WTC11 (cell line): ENCODE measurements at regions not wholly inside any gene's neighbourhood (a gene's known extent, or its start where the extent isn't known, plus 50 kb on each side); places are given as distances from the start of the nearest gene placed in this dataset.
A peak's percentile ranks its signal among the peaks of the same experiment; 100 is the strongest.

Source experiments
- ATAC-seq: fragments of 200-7000 bp; cut with Tn5 transposase; 2 replicates; pipeline ENCODE4 v1.10.0; 2021; ENCODE audit warnings: mild to moderate bottlenecking, moderate library complexity
- CTCF ChIA-PET: fragments of 300-600 bp; sonication (Branson Sonifier 250); formaldehyde crosslinking; loops from one replicate; lab custom pipeline; 2021; ENCODE audit warnings: antibody characterized with exemption; lab: Charles Lee
- POLR2A ChIA-PET: fragments of 350-600 bp; sonication (Branson Sonifier 250); formaldehyde crosslinking; loops from one replicate; lab custom pipeline; 2021; ENCODE audit warnings: antibody characterized with exemption; lab: Charles Lee
- DNase-seq: peaks from one replicate; pipeline ENCODE4 v3.0.0; 2021; ENCODE audit warnings: low spot score
- H3K27ac Mint-ChIP-seq: 2 replicates; pipeline ENCODE4 v1.8.0; 2021; ENCODE audit warnings: mixed read lengths
- H3K27me3 Mint-ChIP-seq: 2 replicates; pipeline ENCODE4 v1.8.0; 2021; ENCODE audit warnings: low read depth, mild to moderate bottlenecking, moderate library complexity, mixed read lengths
- H3K36me3 Mint-ChIP-seq: 2 replicates; pipeline ENCODE4 v1.8.0; 2021; ENCODE audit warnings: mixed read lengths
- H3K4me1 Mint-ChIP-seq: 2 replicates; pipeline ENCODE4 v1.8.0; 2022; ENCODE audit warnings: mixed read lengths
- H3K4me3 Mint-ChIP-seq: 2 replicates; pipeline ENCODE4 v1.8.0; 2021; ENCODE audit warnings: mild to moderate bottlenecking, moderate library complexity, mixed read lengths
- H3K9me3 Mint-ChIP-seq: 2 replicates; pipeline ENCODE4 v1.8.0; 2021; ENCODE audit warnings: mixed read lengths
- AR ChIP-seq: fragments of 250-450 bp; sonication (Bioruptor Pico); IDR thresholded peaks from 2 replicates; pipeline ENCODE4 v1.9.0; 2021; ENCODE audit warnings: mild to moderate bottlenecking
- CBFB ChIP-seq: sonication (generic); formaldehyde crosslinking; IDR thresholded peaks from 2 replicates; pipeline ENCODE4 v1.8.1; 2022; ENCODE audit warnings: mild to moderate bottlenecking, low read depth, missing genetic modification reagents
- CTCF ChIP-seq: fragments of 200-600 bp; IDR thresholded peaks from 2 replicates; pipeline ENCODE4 v1.8.0; 2022; ENCODE audit warnings: antibody characterized with exemption
- ELF4 ChIP-seq: sonication (generic); formaldehyde crosslinking; IDR thresholded peaks from 2 replicates; pipeline ENCODE4 v1.8.1; 2022; ENCODE audit warnings: low read depth, mild to moderate bottlenecking, moderate library complexity, missing genetic modification reagents
- EMX1 ChIP-seq: fragments of 250-450 bp; sonication (Bioruptor Pico); IDR thresholded peaks from 2 replicates; pipeline ENCODE4 v1.8.0; 2021; ENCODE audit warnings: mild to moderate bottlenecking
- ETV6 ChIP-seq: sonication (generic); formaldehyde crosslinking; IDR thresholded peaks from 2 replicates; pipeline ENCODE4 v1.8.1; 2022; ENCODE audit warnings: mild to moderate bottlenecking, missing genetic modification reagents
- FOXJ3 ChIP-seq: sonication (generic); formaldehyde crosslinking; IDR thresholded peaks from 2 replicates; pipeline ENCODE4 v1.9.0; 2021; ENCODE audit warnings: missing genetic modification reagents, mild to moderate bottlenecking, borderline replicate concordance
- JUN ChIP-seq: sonication (generic); formaldehyde crosslinking; IDR thresholded peaks from 2 replicates; pipeline ENCODE4 v1.8.0; 2023; ENCODE audit warnings: mild to moderate bottlenecking, missing genetic modification reagents
- MYBL2 ChIP-seq: sonication (generic); formaldehyde crosslinking; IDR thresholded peaks from 2 replicates; pipeline ENCODE4 v1.8.1; 2023; ENCODE audit warnings: mild to moderate bottlenecking, moderate library complexity, missing genetic modification reagents
- NFATC4 ChIP-seq: fragments of 250-450 bp; sonication (Bioruptor Pico); IDR thresholded peaks from 2 replicates; pipeline ENCODE4 v1.9.0; 2021; ENCODE audit warnings: mild to moderate bottlenecking
- NR2C2 ChIP-seq: sonication (generic); formaldehyde crosslinking; IDR thresholded peaks from 2 replicates; pipeline ENCODE4 v1.8.0; 2022; ENCODE audit warnings: mild to moderate bottlenecking, missing genetic modification reagents
- OVOL2 ChIP-seq: fragments of 250-450 bp; sonication (Bioruptor Pico); IDR thresholded peaks from 2 replicates; pipeline ENCODE4 v1.9.0; 2021; ENCODE audit warnings: mild to moderate bottlenecking, borderline replicate concordance
- STAT6 ChIP-seq: sonication (generic); formaldehyde crosslinking; conservative IDR thresholded peaks from 2 replicates; pipeline ENCODE4 v1.8.1; 2023; ENCODE audit warnings: mild to moderate bottlenecking, low read depth, missing genetic modification reagents, moderate library complexity
- TEAD1 ChIP-seq: sonication (generic); formaldehyde crosslinking; IDR thresholded peaks from 2 replicates; pipeline ENCODE4 v1.8.0; 2022; ENCODE audit warnings: mild to moderate bottlenecking, missing genetic modification reagents
- USF1 ChIP-seq: sonication (generic); formaldehyde crosslinking; IDR thresholded peaks from 2 replicates; pipeline ENCODE4 v1.8.0; 2022; ENCODE audit warnings: mild to moderate bottlenecking, missing genetic modification reagents
- ZNF138 ChIP-seq: sonication (generic); formaldehyde crosslinking; conservative IDR thresholded peaks from 2 replicates; pipeline ENCODE4 v1.8.1; 2022; ENCODE audit warnings: mild to moderate bottlenecking, moderate library complexity, missing genetic modification reagents
- ZNF317 ChIP-seq: sonication (generic); formaldehyde crosslinking; IDR thresholded peaks from 2 replicates; pipeline ENCODE4 v1.8.1; 2023; ENCODE audit warnings: low read depth, mild to moderate bottlenecking, moderate library complexity, missing genetic modification reagents, borderline replicate concordance
- ZNF512 ChIP-seq: sonication (generic); formaldehyde crosslinking; IDR thresholded peaks from 2 replicates; pipeline ENCODE4 v1.8.1; 2022; ENCODE audit warnings: missing genetic modification reagents, borderline replicate concordance

GRCh38 chr2:59561281-59561680, 992.2 kb downstream of the BCL11A start (continued):
- TF ChIP-seq CTCF (no peak), NR2C2 (CRISPR knock-in tag) (no peak), JUN (CRISPR knock-in tag) (no peak), NFATC4 (CRISPR knock-in tag) (no peak), CBFB (CRISPR knock-in tag) (no peak), OVOL2 (no peak), FOXJ3 (CRISPR knock-in tag) (no peak), ZNF317 (CRISPR knock-in tag) (no peak), ELF4 (CRISPR knock-in tag) (no peak)

- POLR2A ChIA-PET: interaction anchor here (0.5 kb wide), 1 partner anchor 31 kb away, joined by 3 read pairs; no protein-coding TSS in a partner anchor
- Mint-ChIP-seq H3K9me3 (peaks cover 14% of the 10 kb centered on the region; the same call in 1 of the 2 replicates), H3K27me3 (no peaks in the 10 kb centered on the region), H3K27ac (peak overlapping the region; percentile 80), H3K36me3 (peaks cover 3% of the 10 kb centered on the region), H3K4me3 (no peak overlapping the region), H3K4me1 (peaks cover 24% of the 10 kb centered on the region)
- ATAC-seq: peak; percentile 34; the same call in 1 of the 2 replicates
- no peak for DNase-seq
- CTCF ChIA-PET: no interaction called here
- TF ChIP-seq STAT6 (no peak), ZNF512 (CRISPR knock-in tag) (no peak)
These were observed 992.7 kb downstream of the BCL11A start for GRCh38 chr2:59560769-59561168.

GRCh38 chr2:59540864-59541263, 1012.6 kb downstream of the BCL11A start:
- Mint-ChIP-seq H3K27me3 (no peaks in the 10 kb centered on the region), H3K9me3 (peaks cover 3% of the 10 kb centered on the region; the same call in 1 of the 2 replicates), H3K4me1 (no peaks in the 10 kb centered on the region), H3K36me3 (no peaks in the 10 kb centered on the region), H3K4me3 (no peak overlapping the region), H3K27ac (no peak overlapping the region)
- ATAC-seq: no peak
- TF ChIP-seq AR (CRISPR knock-in tag) (no peak), USF1 (CRISPR knock-in tag) (no peak), ZNF138 (CRISPR knock-in tag) (no peak), ETV6 (no peak), EMX1 (CRISPR knock-in tag) (no peak), MYBL2 (CRISPR knock-in tag) (no peak), TEAD1 (CRISPR knock-in tag) (no peak)
- ChIA-PET CTCF (no interaction called here), POLR2A (no interaction called here)
- DNase-seq: no peak
